ENCODE measurements at regions not wholly inside any gene's neighbourhood (a gene's known extent, or its start where the extent isn't known, plus 50 kb on each side); places are given as distances from the start of the nearest gene placed in this dataset.

- no peak for DNase-seq (ENCODE audit: insufficient read length)
- TF ChIP-seq POLR2AphosphoS5 (IDR thresholded peaks at IDR 0.05; ENCODE audit: low read depth, low read length) (no peak), POLR2A (IDR thresholded peaks at IDR 0.05; ENCODE audit: low read depth, low read length) (no peak), TAF1 (IDR thresholded peaks at IDR 0.05; ENCODE audit: borderline replicate concordance, low read depth, low read length) (no peak)
- FAIRE-seq: no peak
Observed at GRCh38 chr16:73569266-73569980, 521.5 kb upstream of the ZFHX3 start.

DNA sequence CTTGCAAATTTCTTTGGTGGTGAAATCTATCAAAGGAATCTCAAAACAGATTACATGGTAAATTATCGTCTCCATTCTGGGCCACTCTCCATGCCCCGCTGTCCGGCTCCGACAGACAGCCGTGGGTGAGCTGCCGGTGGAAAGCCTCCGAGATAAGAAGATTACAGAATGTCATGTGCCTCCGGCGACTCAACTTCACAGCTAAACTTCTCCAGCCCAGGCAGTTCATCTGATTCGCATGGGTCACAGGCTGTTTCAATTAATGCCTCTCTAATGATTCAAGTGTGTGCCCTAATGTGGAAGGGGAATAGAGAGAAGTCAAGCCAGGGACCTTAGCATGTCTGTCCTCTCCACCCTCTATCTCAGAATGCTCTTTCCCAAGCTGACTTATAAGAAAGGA lies 520.8 kb upstream of the ZFHX3 start:
- no peak for DNase-seq (ENCODE audit: insufficient read length)
- FAIRE-seq: no peak
- TF ChIP-seq TAF1 (IDR thresholded peaks at IDR 0.05; ENCODE audit: borderline replicate concordance, low read depth, low read length): no peak
- no peak for TF ChIP-seq POLR2AphosphoS5 (IDR thresholded peaks at IDR 0.05; ENCODE audit: low read depth, low read length)
- no peak for TF ChIP-seq POLR2A (IDR thresholded peaks at IDR 0.05; ENCODE audit: low read depth, low read length)

GRCh38 chr16:73565925-73566324 lies 518.0 kb upstream of the ZFHX3 start:
- no peak for DNase-seq (ENCODE audit: insufficient read length)
- no peak for FAIRE-seq
- TF ChIP-seq POLR2AphosphoS5 (IDR thresholded peaks at IDR 0.05; ENCODE audit: low read depth, low read length) (no peak), POLR2A (IDR thresholded peaks at IDR 0.05; ENCODE audit: low read depth, low read length) (no peak), TAF1 (IDR thresholded peaks at IDR 0.05; ENCODE audit: borderline replicate concordance, low read depth, low read length) (no peak)

GRCh38 chr16:73565263-73565662 lies 517.3 kb upstream of the ZFHX3 start:
- no peak for FAIRE-seq
- DNase-seq (ENCODE audit: insufficient read length): no peak
- TF ChIP-seq POLR2A (IDR thresholded peaks at IDR 0.05; ENCODE audit: low read depth, low read length) (no peak), TAF1 (IDR thresholded peaks at IDR 0.05; ENCODE audit: borderline replicate concordance, low read depth, low read length) (no peak), POLR2AphosphoS5 (IDR thresholded peaks at IDR 0.05; ENCODE audit: low read depth, low read length) (no peak)

- DNase-seq (ENCODE audit: insufficient read length) (no peak), FAIRE-seq (no peak)
- TF ChIP-seq POLR2AphosphoS5 (IDR thresholded peaks at IDR 0.05; ENCODE audit: low read depth, low read length) (no peak), POLR2A (IDR thresholded peaks at IDR 0.05; ENCODE audit: low read depth, low read length) (no peak), TAF1 (IDR thresholded peaks at IDR 0.05; ENCODE audit: borderline replicate concordance, low read depth, low read length) (no peak)
Observed at GRCh38 chr16:73563709-73564108, 515.8 kb upstream of the ZFHX3 start.

DNA sequence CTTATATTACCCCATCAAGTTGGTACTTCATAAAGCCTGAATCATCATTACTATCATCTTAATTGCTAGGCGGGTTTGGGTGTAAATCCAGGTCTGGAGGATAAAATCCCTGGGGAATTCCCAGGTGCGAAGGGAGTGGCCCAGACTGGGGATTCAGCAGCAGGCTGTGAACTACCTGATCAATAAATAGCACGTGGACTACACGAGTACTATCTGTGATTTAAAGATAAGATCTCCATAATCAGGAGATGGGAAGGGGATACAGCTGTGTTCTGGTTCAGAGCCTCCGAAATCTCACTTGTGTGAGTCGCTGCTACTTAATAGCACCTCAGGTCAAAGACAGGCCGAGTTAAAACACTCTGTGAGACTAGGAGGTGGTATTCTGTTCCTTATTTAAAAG lies 512.6 kb upstream of the ZFHX3 start:
- no peak for DNase-seq (ENCODE audit: insufficient read length)
- TF ChIP-seq POLR2AphosphoS5 (IDR thresholded peaks at IDR 0.05; ENCODE audit: low read depth, low read length) (no peak), TAF1 (IDR thresholded peaks at IDR 0.05; ENCODE audit: borderline replicate concordance, low read depth, low read length) (no peak), POLR2A (IDR thresholded peaks at IDR 0.05; ENCODE audit: low read depth, low read length) (no peak)
- FAIRE-seq: no peak

GRCh38 chr16:73558219-73558618 lies 510.3 kb upstream of the ZFHX3 start:
- TF ChIP-seq TAF1 (IDR thresholded peaks at IDR 0.05; ENCODE audit: borderline replicate concordance, low read depth, low read length) (no peak), POLR2A (IDR thresholded peaks at IDR 0.05; ENCODE audit: low read depth, low read length) (no peak), POLR2AphosphoS5 (IDR thresholded peaks at IDR 0.05; ENCODE audit: low read depth, low read length) (no peak)
- no peak for DNase-seq (ENCODE audit: insufficient read length)
- FAIRE-seq: no peak

GRCh38 chr16:73553941-73554660 lies 506.2 kb upstream of the ZFHX3 start:
- no peak for DNase-seq (ENCODE audit: insufficient read length)
- no peak for FAIRE-seq
- no peak for TF ChIP-seq POLR2AphosphoS5 (IDR thresholded peaks at IDR 0.05; ENCODE audit: low read depth, low read length)
- no peak for TF ChIP-seq POLR2A (IDR thresholded peaks at IDR 0.05; ENCODE audit: low read depth, low read length)
- no peak for TF ChIP-seq TAF1 (IDR thresholded peaks at IDR 0.05; ENCODE audit: borderline replicate concordance, low read depth, low read length)

DNA sequence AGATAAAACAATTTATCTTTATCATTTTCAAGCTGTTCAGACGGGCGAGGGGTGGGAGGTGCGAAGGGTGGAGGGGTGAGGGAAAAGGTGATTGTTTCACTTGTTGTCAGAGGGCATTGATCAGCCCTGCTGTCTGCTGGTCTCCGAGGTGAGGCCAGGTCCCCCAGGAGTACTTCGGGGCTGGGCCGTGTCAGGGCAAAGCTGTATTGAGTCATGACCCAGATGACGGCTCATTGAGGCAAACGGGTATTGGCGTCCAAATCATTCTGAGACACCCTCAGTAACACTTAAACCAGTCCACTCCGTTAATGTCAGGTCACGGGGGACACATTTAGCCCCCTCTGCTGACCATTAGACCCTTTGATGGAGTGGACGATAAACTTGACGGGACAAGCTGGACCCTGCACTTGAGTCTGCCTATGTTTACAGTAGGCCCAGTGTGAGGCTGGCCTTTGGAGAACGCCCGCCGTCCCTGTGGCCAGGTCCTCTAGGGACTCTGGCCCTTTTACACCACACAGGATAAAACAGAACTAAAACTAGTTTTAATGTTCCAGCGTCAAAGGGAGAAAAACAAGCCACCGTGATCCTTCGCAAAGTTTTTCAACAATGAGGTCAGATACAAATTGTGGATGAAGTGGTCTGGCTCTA lies 502.2 kb upstream of the ZFHX3 start:
- TF ChIP-seq POLR2A (IDR thresholded peaks at IDR 0.05; ENCODE audit: low read depth, low read length) (no peak), TAF1 (IDR thresholded peaks at IDR 0.05; ENCODE audit: borderline replicate concordance, low read depth, low read length) (no peak), POLR2AphosphoS5 (IDR thresholded peaks at IDR 0.05; ENCODE audit: low read depth, low read length) (no peak)
- FAIRE-seq (no peak), DNase-seq (ENCODE audit: insufficient read length) (no peak)

GRCh38 chr16:73547552-73548403 lies 499.9 kb upstream of the ZFHX3 start:
- TF ChIP-seq POLR2A (IDR thresholded peaks at IDR 0.05; ENCODE audit: low read depth, low read length) (no peak), POLR2AphosphoS5 (IDR thresholded peaks at IDR 0.05; ENCODE audit: low read depth, low read length) (no peak), TAF1 (IDR thresholded peaks at IDR 0.05; ENCODE audit: borderline replicate concordance, low read depth, low read length) (no peak)
- FAIRE-seq (peak; percentile 40), DNase-seq (ENCODE audit: insufficient read length) (no peak)

DNA sequence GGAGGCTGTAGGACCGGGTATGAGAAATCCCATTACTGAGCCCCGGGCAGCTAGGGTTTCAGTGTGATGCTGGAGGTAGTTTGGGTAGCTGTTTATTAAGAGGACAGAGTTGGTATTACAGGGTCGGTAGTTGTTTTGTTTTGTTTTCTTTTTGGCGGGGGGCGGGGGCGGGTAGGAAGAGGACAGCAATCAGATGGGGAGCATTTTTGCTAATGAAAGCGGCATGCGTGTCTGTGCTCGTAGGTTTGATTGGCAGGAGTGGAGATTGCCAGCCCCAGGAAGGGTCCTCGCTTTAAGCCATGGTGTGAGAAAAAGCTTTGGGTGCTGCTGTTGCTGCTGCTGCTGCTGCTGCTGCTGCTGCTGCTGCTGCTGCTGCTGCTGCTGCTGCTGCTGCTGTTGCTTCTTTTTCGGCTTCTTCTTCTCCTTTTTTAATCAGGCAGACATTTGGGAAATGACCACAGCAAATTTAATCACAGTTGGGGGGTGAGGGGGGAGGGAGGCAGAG lies 498.5 kb upstream of the ZFHX3 start:
- FAIRE-seq (no peak), DNase-seq (ENCODE audit: insufficient read length) (no peak)
- TF ChIP-seq POLR2AphosphoS5 (IDR thresholded peaks at IDR 0.05; ENCODE audit: low read depth, low read length): no peak
- no peak for TF ChIP-seq TAF1 (IDR thresholded peaks at IDR 0.05; ENCODE audit: borderline replicate concordance, low read depth, low read length)
- no peak for TF ChIP-seq POLR2A (IDR thresholded peaks at IDR 0.05; ENCODE audit: low read depth, low read length)
